GDM1 (cell line): ENCODE measurements at regions not wholly inside any gene's neighbourhood (a gene's known extent, or its start where the extent isn't known, plus 50 kb on each side); places are given as distances from the start of the nearest gene placed in this dataset.
A peak's percentile ranks its signal among the peaks of the same experiment; 100 is the strongest.

Experiments used
- DNase-seq: peaks from one replicate; lab custom pipeline; 2025; lab: John Stamatoyannopoulos, UW

GRCh38 chr3:193963808-193964516 is 172.0 kb upstream of the HES1 start:
- no peak for DNase-seq

DNA sequence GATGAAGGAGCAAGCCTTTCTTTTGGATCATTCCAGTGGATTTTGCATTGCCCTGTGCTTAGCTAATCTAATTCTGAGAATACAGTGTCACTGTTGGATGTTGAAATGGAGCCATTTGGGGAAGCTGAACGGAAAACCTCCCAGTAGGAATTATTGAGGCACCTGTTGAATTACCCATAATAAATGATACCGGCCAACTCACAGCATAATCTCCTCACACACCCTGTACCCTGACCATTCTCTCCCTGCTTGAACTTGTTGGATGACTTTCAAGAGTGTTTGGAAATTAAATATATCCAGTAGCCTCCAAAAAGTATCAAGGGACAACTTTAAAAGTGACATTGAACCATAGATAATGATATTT is 171.4 kb upstream of the HES1 start:
- no peak for DNase-seq

DNA sequence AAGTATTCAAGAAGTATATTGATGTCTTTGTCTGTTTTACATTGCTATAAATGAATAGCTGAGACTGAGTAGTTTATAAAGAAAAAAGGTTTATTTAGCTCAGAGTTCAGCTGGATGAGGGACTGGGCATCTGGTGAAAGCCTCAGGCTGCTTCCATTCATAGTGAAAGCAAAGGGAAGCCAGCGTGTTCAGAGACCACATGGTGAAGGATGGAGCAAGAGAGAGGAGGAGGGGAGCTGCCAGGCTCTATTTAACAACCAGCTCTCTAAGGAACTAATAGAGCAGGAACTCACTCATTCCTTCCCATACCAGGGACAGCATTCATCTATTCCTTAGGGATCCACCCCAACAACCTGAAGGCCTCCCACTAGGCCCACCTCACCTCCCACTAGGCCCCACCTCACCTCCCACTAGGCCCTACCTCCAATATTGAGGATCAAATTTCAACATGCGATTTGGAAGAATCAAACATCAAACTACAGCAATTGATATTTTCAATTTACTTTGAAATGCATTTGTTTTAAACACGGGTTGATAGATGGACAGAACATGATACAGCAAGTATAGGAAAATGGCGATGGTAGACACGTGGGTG is 167.5 kb upstream of the HES1 start:
- no peak for DNase-seq

DNA sequence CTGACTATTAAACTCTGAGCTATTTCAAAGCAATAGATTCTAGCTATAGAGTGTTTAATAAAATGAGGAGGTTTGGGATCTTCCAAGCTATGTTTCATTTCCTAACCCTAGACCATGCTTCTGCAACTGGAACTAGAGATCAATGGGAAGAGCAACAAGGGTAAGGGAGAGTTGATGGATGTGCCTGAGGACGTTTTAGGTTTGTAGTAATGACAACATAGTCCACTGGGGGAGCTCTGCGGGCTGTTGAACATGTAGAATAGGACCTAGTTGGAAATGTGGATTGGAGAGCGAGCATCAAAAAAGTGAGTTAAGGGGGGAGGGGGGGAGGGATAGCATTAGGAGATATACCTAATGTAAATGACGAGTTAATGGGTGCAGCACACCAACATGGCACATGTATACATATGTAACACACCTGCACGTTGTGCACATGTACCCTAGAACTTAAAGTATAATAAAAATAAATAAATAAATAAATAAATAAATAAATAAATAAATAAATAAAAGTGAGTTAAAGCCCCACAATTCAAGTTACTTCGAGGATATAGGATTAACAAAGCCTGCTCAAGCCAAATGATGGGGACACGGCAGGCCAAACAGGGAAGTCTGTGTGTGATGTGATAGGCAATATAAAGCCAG is 165.7 kb upstream of the HES1 start:
- peak; percentile 26 for DNase-seq

DNA sequence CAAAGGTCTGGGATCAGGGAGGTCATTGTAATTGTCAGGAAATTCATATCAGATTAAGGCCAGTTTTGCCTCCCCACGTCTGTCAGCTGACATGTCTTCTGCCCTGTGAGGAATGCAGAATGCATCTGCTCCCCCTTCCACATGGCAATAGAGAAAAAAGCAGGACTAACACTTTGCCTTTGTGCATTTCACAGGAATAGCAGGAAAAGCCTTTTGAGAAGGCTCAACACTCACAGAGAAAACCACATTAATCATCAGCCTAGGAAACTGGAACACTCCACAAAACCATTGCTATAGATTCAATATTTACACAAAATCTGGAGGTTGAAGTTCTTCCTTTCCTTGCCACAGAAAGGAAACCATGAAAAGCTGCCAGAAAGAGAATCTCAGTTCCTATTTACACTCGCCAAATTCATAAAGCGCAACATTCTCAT is 165.2 kb upstream of the HES1 start:
- DNase-seq = peak; percentile 36

DNA sequence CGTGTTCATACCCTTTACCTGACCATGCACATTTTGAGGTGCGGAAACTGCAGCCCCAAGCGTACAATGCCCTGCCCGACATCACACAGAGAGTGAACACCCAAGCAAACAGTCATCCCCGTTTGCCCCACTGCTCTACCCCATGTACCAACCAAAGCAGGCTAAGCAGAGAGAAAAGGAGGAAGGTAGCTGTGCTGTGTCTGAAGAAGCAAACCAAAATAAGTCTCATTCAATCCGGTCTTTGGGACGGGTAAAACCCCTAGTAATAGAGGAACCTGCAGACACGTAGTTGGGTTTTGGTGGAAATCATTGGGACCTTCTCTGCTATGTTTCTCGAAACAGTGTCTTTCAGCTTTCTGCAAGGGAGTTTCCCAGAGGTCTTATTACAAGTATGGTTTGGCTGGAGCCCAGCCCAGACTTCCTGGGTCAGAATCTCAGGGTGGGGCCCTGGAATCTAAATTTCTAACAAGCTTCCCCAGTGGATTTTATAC is 164.6 kb upstream of the HES1 start:
- no peak for DNase-seq

DNA sequence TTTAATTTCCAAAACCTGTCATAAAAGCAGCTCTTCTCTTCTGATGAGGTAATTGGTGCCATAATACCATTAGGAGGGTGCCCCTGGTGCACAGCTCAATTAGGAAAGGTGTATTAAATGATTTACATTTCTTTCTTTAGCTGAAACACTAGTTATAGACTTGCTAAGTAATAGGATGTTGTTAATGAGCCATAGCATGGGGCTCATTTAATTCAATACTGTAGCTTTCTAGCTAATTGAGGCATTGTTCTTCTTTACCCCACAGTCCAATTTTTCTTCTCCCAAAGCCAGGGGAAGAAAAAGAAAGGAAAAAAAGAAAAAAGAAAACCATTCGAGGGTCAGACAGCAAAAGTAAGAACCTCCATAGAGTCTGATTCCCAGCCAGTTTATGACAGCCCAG is 164.0 kb upstream of the HES1 start:
- DNase-seq = no peak

GRCh38 chr3:193972832-193973231 is 163.1 kb upstream of the HES1 start:
- no peak for DNase-seq

DNA sequence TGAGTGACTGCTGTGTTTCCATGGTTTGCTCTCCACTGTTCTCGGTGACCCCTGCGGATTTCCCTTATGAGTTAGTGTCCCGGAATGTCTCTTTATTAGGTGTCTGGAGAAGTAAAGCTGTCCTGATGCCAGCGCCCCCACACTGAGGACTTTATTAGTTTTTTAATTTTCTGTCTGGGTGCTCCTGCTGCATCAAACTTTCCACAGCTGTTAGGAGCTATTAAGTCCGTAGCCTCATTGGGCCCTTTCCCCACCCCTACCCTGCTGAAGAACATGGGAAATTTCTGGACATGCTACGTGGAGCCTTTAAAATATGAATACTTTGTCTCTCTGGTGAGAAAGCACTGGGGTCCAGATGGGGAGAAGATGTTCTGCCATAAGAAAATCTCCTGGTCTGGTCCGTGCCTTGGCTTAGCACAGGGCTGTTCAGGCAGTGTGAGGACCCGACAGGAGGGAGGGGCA is 161.7 kb upstream of the HES1 start:
- DNase-seq = no peak

DNA sequence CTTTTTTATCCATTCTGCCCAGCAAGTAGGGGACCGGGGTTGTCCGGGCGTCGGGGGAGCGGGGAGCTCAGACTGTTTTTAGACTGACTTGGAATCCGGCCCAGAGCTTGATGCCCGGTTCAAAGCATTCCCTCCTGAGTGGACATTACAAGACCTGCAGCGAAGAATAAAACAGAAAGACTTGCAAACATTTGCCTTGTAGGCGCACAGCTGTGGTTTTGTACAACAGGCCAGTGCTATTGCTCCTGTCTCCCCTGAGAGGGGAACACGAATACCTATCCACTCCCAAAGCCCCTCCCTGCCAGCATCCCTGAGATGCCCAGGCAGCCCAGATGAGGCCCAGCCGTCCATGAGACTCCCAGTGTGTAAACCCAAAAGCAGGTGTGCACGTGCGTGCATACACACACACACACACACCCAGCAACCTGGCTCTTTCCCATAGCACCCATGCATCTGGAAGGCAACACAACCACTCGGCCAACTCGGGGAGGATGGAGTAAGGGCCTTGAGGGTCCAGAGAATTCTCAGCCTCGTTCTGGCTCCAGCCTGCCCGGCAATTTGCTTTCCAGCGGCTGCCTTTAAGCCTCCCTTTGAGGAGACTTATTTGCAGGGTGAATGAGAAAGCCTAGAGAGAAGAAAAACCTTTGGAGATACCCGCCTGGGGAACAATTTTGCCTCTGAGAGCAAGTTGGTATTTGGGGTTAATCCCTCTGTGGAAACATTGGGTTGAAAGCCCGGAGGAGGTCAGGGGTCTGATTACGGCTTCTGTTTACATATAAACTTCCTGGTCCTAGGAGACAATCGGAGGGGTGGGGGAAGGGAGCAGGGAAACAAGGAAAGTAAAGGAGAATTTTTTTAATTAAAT is 161.0 kb upstream of the HES1 start:
- no peak for DNase-seq

DNA sequence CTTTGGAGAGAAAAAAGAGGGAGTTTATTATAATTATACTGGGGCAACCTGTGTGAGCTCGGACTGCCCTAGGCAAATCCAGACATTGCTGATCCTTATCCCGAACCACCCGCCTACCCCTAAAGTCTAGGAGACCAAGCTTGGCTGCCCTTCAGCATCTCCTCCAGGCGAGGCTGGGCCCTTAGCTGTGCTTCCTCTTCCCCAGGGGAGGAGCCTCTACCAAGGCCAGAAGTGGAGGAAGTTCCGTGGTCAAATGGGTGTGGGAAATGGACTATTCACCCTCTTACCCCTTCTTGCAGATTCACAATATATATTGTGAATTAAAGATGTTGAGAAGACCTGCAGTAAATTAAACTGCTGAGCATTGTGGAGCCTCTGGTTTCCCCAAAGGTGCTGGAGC is 158.3 kb upstream of the HES1 start:
- no peak for DNase-seq

DNA sequence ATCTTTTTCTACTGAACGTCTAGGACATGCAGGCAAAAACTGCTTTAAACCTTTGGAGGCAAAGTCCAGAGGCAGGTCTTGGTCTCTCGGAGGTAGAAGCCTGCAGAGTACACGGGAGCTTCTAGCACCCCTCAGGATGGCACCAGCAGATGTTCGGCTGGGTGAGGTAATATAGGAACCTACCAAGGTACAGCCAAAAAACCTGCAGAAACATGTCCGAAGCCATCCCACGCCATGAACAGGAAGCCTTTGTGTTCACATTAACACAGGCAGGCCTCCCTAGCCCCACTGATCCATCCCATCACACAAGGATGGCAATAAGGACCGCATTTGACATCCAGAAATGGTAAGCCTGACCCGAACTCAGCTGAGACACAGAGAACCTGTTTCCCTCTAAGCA is 157.9 kb upstream of the HES1 start:
- no peak for DNase-seq

GRCh38 chr3:193978486-193978885 is 157.5 kb upstream of the HES1 start:
- DNase-seq = no peak

DNA sequence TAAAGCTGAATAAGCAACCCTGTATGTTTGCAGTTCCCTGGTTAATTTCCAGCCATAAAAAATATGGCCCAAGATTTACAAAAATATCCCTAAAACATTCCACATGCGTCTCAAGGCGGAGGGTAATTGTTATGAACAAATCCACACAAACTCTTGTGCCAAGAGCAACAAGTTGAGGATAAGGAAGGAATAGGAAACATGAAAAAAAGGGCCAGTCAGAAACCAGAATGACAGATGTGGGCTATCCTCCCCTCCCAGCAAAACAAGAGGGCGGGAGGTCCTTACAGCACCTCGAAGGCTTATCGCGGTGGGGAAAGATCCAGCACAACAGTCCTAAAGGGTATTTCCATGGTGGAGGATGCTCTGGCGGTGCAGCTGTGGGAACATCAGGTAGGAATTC is 155.6 kb upstream of the HES1 start:
- DNase-seq = no peak

DNA sequence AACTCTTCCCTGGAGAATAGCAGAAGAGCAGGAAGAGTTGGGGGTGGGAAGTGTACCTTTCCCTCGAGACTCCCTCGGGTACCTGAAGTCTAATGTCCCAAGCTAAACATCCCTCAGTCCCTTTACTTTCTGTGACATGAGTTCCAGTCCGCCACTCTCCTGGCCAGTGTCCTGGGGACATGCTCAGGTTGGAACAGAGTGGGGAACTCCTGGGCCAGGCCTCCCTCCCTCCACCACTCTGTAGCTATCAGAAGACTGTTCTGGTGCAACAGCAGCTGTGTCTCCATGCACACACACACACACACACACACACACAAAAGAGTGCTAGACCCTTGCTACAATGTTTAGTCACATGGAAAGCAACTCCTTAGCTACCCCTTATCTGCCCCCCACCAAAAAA is 155.0 kb upstream of the HES1 start:
- DNase-seq = no peak

- no peak for DNase-seq
These were observed 154.4 kb upstream of the HES1 start for GRCh38 chr3:193981504-193981903.

DNA sequence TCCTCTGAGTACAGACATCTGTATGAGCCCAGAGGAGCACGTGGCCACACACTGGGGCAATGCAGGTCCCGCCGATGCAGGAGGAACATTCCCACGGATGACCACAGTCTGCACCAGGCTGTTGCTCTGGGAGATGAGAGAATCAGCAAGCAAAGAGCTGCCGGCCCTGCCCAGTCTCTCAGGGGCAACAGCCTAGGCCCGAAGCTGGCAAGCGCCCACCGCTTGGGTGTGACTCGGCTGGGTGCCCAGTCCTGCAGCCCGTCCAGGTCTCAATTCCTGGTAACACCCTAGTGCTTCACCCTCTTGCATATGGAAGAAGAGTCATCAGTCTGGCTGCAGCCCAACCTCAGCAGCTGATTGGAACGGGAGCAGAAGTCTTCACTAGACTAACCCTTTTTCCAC is 153.7 kb upstream of the HES1 start:
- DNase-seq = no peak

DNA sequence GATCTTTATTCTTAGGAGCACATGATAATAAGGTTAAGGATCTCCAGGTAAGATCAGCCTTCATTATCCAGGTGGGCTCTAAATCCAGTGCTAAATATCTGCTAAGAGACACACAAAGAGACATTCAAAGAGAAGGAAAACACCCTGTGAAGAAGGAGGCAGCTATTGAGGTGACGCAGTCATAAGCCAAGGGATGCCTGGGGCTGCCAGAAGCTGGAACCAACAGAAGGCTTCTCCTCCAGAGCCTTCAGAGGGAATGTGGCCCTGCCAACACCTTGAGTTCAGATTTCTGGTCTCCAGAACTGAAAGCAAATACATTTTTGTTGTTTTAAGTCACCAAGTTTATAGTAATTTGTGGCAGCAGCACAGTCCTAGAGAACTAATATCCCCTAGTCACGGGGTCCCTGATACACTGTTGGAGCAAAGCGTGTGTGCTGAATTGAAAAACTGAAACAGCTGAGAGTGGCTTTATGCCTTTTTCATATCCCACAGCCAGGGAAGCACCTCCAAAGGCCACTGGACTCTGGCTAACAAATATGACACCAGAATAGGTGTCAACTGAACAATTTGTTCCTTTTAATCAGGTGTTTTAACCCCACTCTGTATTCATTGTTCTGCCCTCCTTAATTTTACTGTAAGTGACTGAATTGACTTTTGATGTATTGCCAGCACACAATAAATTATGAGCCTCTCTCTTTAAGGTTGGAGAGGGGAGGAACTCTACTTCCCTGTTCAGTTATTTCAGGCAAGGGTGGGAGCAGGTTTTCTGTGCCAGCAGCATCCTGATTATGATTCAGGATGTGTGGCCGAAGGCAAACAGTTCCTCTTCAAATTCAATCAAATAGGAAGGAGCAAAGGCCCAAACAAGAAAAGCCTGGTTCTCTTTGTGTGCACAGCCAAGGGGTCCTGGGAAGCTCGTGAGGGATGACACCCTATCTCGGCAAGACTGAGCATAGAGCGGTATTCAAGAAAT is 151.8 kb upstream of the HES1 start:
- DNase-seq = peak; percentile 45

DNA sequence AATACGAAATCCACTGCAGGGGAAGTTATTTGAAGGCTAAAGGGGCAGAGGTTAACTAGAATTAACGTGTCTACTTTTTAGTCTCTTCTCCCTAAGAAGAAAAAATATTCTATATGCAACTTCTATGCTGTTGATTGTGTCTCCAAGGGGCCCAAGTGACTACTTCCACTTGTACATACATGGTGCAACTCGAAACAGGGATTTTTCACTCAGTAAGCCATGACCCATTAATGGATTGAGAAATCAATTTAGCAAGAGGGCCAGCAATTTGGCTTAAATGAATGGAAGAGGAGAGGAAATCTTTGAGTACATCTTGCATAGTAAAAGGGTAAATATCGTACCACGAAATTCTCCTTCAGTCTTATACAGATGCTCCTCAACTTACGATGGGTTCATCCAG is 151.1 kb upstream of the HES1 start:
- DNase-seq = no peak

- no peak for DNase-seq
These were observed 148.8 kb upstream of the HES1 start for GRCh38 chr3:193987186-193987585.

GRCh38 chr3:193989186-193989585 is 146.8 kb upstream of the HES1 start:
- no peak for DNase-seq
